IMR-90 (cell line): ENCODE measurements at regions not wholly inside any gene's neighbourhood (a gene's known extent, or its start where the extent isn't known, plus 50 kb on each side); places are given as distances from the start of the nearest gene placed in this dataset.

Experiments
- ATAC-seq: fragments of 200-7000 bp; cut with Tn5 transposase; 2 replicates; pipeline ENCODE4 v1.9.1; 2020; ENCODE audit warnings: low read depth, mild to moderate bottlenecking, moderate library complexity
- BruUV-seq: library from RNA; stranded (reverse); fragments of 400-500 nt; replicated peaks from 2 replicates; lab custom pipeline; 2021; lab: Mats Ljungman, UMichigan
- CTCF ChIA-PET: fragments of 300-600 bp; formaldehyde crosslinking; extraction: SDS; loops from one replicate; lab custom pipeline; 2021; ENCODE audit warnings: antibody characterized with exemption; lab: Yijun Ruan, JAX
- POLR2A ChIA-PET: fragments of 300-600 bp; sonication (Branson Sonifier 250); formaldehyde crosslinking; loops from one replicate; lab custom pipeline; 2022; ENCODE audit warnings: antibody characterized with exemption; ENCODE audit not compliant: unreplicated experiment; lab: Charles Lee
- DNase-seq: peaks from one replicate; pipeline ENCODE4 v3.0.0; 2013
- H2AFZ ChIP-seq: replicated peaks from 2 replicates; pipeline ENCODE3; 2013; ENCODE audit warnings: low read length, mild to moderate bottlenecking; ENCODE audit not compliant: poor library complexity
- H2AK5ac ChIP-seq: 2 replicates; pipeline ENCODE4 v1.6.1; 2013; ENCODE audit warnings: low read depth, low read length, inconsistent platforms
- H2AK9ac ChIP-seq: replicated peaks from 2 replicates; pipeline ENCODE3; 2013; ENCODE audit warnings: mild to moderate bottlenecking, low read depth, low read length, moderate library complexity; ENCODE audit not compliant: poor library complexity
- H2BK120ac ChIP-seq: 2 replicates; pipeline ENCODE4 v1.6.1; 2013; ENCODE audit warnings: low read depth, low read length, inconsistent platforms
- H2BK15ac ChIP-seq: 3 replicates; pipeline ENCODE4 v1.6.1; 2013; ENCODE audit warnings: low read depth, low read length, inconsistent platforms
- H2BK20ac ChIP-seq: 2 replicates; pipeline ENCODE4 v1.6.1; 2013; ENCODE audit warnings: low read depth, mild to moderate bottlenecking, inconsistent platforms, low read length, moderate library complexity
- H2BK5ac ChIP-seq: 2 replicates; pipeline ENCODE4 v1.6.1; 2013; ENCODE audit warnings: mild to moderate bottlenecking, low read depth, low read length, inconsistent platforms; ENCODE audit not compliant: poor library complexity, severe bottlenecking
- H3K14ac ChIP-seq: replicated peaks from 2 replicates; pipeline ENCODE4 v1.6.1; 2013; ENCODE audit warnings: low read depth, low read length, inconsistent platforms
- H3K18ac ChIP-seq: 2 replicates; pipeline ENCODE4 v1.6.1; 2013; ENCODE audit warnings: low read depth, low read length, control low read depth
- H3K23ac ChIP-seq: 2 replicates; pipeline ENCODE4 v1.6.1; 2013; ENCODE audit warnings: low read depth, low read length, inconsistent platforms
- H3K27ac ChIP-seq: 2 replicates; pipeline ENCODE4 v1.5.1; 2013; ENCODE audit warnings: mild to moderate bottlenecking, control low read depth, low read length; ENCODE audit not compliant: insufficient read depth
- H3K27me3 ChIP-seq: 2 replicates; pipeline ENCODE4 v1.6.1; 2013; ENCODE audit warnings: low read length; ENCODE audit not compliant: control insufficient read depth, insufficient read depth
- H3K36me3 ChIP-seq: 2 replicates; pipeline ENCODE4 v1.6.1; 2013; ENCODE audit warnings: low read length, mixed read lengths; ENCODE audit not compliant: control insufficient read depth, insufficient read depth
- H3K4ac ChIP-seq: 2 replicates; pipeline ENCODE4 v1.6.1; 2013; ENCODE audit warnings: low read depth, low read length, inconsistent platforms
- H3K4me1 ChIP-seq: 2 replicates; pipeline ENCODE4 v1.6.1; 2013; ENCODE audit warnings: low read length, mixed read lengths; ENCODE audit not compliant: control insufficient read depth, insufficient read depth
- H3K4me2 ChIP-seq: 2 replicates; pipeline ENCODE4 v1.6.1; 2013; ENCODE audit warnings: low read depth, mild to moderate bottlenecking, control low read depth, low read length, moderate library complexity
- H3K4me3 ChIP-seq: 2 replicates; pipeline ENCODE4 v1.5.1; 2013; ENCODE audit warnings: low read depth, mild to moderate bottlenecking, control low read depth, low read length, moderate library complexity; ENCODE audit not compliant: insufficient read depth
- H3K56ac ChIP-seq: 2 replicates; pipeline ENCODE4 v1.6.1; 2013; ENCODE audit warnings: low read length, inconsistent platforms; ENCODE audit not compliant: insufficient read depth; ENCODE audit errors: extremely low read depth
- H3K79me1 ChIP-seq, 2 experiments: 2 replicates each; pipeline ENCODE4 v1.6.1; 2013; ENCODE audit warnings: low read length in 2 of 2, inconsistent platforms in 1 of 2, low read depth in 1 of 2
- H3K9ac ChIP-seq: 2 replicates; pipeline ENCODE4 v1.6.1; 2013; ENCODE audit warnings: low read depth, low read length, control low read depth
- H3K9me1 ChIP-seq: 2 replicates; pipeline ENCODE4 v1.6.1; 2013; ENCODE audit warnings: low read length, inconsistent platforms; ENCODE audit not compliant: insufficient read depth
- H3K9me3 ChIP-seq: 2 replicates; pipeline ENCODE4 v1.6.1; 2013; ENCODE audit warnings: low read length; ENCODE audit not compliant: control insufficient read depth, insufficient read depth
- H4K20me1 ChIP-seq: 2 replicates; pipeline ENCODE4 v1.6.1; 2013; ENCODE audit warnings: low read length, inconsistent platforms; ENCODE audit not compliant: insufficient read depth
- H4K5ac ChIP-seq: 2 replicates; pipeline ENCODE4 v1.6.1; 2013; ENCODE audit warnings: mild to moderate bottlenecking, low read depth, low read length, control low read depth
- H4K8ac ChIP-seq, 2 experiments: 2 replicates each; pipeline ENCODE4 v1.6.1; 2013; ENCODE audit warnings: low read depth in 2 of 2, low read length in 2 of 2, control low read depth in 1 of 2, inconsistent platforms in 1 of 2
- H4K91ac ChIP-seq: 2 replicates; pipeline ENCODE4 v1.6.1; 2013; ENCODE audit warnings: low read depth, low read length, inconsistent platforms; ENCODE audit not compliant: insufficient read depth
- CEBPB ChIP-seq: IDR thresholded peaks from 2 replicates; pipeline ENCODE4 v1.6.1; 2012; ENCODE audit warnings: low read depth, low read length, improper control_type of control experiment
- CHD1 ChIP-seq: IDR thresholded peaks from 2 replicates; pipeline ENCODE4 v1.6.1; 2012; ENCODE audit warnings: low read depth, low read length, improper control_type of control experiment
- CTCF ChIP-seq: conservative IDR thresholded peaks from 2 replicates; pipeline ENCODE4 v1.5.1; 2012; ENCODE audit warnings: mild to moderate bottlenecking, low read depth, low read length, improper control_type of control experiment
- NFE2L2 ChIP-seq: fragments of 150-350 bp; IDR thresholded peaks from 2 replicates; pipeline ENCODE4 v1.6.1; 2016; ENCODE audit warnings: low read depth, mild to moderate bottlenecking, low read length
- SMC3 ChIP-seq: fragments of 150-350 bp; IDR thresholded peaks from 2 replicates; pipeline ENCODE4 v1.6.1; 2016; ENCODE audit warnings: low read depth, mild to moderate bottlenecking, antibody characterized with exemption, low read length, moderate library complexity
- WGBS, 2 experiments: methylation state at CpG; one replicate each; pipeline versions ENCODE4 v1.1.5 to v1.1.7; 2013; ENCODE audit warnings: missing lambda C conversion rate in 2 of 2; ENCODE audit not compliant: insufficient read length in 1 of 2; ENCODE audit errors: extremely low coverage in 2 of 2; 5-methylcytosine and 5-hydroxymethylcytosine counted together
- dilution Hi-C: fragments of 300-500 bp; cut with HindIII; formaldehyde crosslinking; loops from one replicate; pipeline ENCODE4 v1.14.3; 2018; ENCODE audit warnings: low sequenced_read_pairs; ENCODE audit not compliant: unreplicated experiment
- in situ Hi-C: fragments of 300-500 bp; cut with MboI; formaldehyde crosslinking; loops from 3 replicates; pipeline ENCODE4 v1.14.3; 2019; ENCODE audit warnings: low sequenced_read_pairs, inconsistent platforms, mixed read lengths
- intact Hi-C: fragments of 100-400 bp; cut with micrococcal nuclease; formaldehyde crosslinking; loops from 2 replicates; pipeline ENCODE4 v1.10.0; 2022

GRCh38 chr6:88442737-88443136 lies 276.6 kb upstream of the CNR1 start:
- H2AK9ac ChIP-seq: no peak overlapping the region
- no peak overlapping the region for H4K8ac ChIP-seq
- no peak for TF ChIP-seq CHD1
- no peak for TF ChIP-seq CTCF
- no peak for TF ChIP-seq SMC3
- TF ChIP-seq NFE2L2: no peak
- no peak for TF ChIP-seq CEBPB
- CTCF ChIA-PET: no interaction called here
- no peak overlapping the region for H2BK15ac ChIP-seq
- no peaks in the 10 kb centered on the region for H3K79me1 ChIP-seq
- no peak overlapping the region for H3K14ac ChIP-seq
- in situ Hi-C loops (no loop called here), dilution Hi-C loops (no loop called here), intact Hi-C loops (no loop called here)
- no peak for ATAC-seq
- H3K23ac ChIP-seq: no peak overlapping the region
- no peaks in the 10 kb centered on the region for H3K9me3 ChIP-seq
- H3K56ac ChIP-seq: no peak overlapping the region
- H3K9me1 ChIP-seq: no peaks in the 10 kb centered on the region
- H3K4me1 ChIP-seq: no peaks in the 10 kb centered on the region
- H2BK120ac ChIP-seq: no peak overlapping the region
- H2BK20ac ChIP-seq: no peak overlapping the region
- H3K27me3 ChIP-seq: no peaks in the 10 kb centered on the region
- no peak overlapping the region for H3K18ac ChIP-seq
- no TSS peak for BruUV-seq
- H3K4me3 ChIP-seq: no peak overlapping the region
- H2AFZ ChIP-seq: no peak overlapping the region
- 26% methylated on average over 3 of the region's 4 CpGs; no CpG with 5 or more reads in 1 of the 2 experiments for WGBS, 2 experiments
- no peak overlapping the region for H3K4me2 ChIP-seq
- DNase-seq: no peak
- no peak overlapping the region for H3K9ac ChIP-seq
- no peak overlapping the region for H3K4ac ChIP-seq
- POLR2A ChIA-PET: no interaction called here
- H4K20me1 ChIP-seq: no peaks in the 10 kb centered on the region
- H2BK5ac ChIP-seq: no peak overlapping the region
- no peak overlapping the region for H3K27ac ChIP-seq
- H2AK5ac ChIP-seq: no peak overlapping the region
- H4K5ac ChIP-seq: no peak overlapping the region
- no peaks in the 10 kb centered on the region for H3K36me3 ChIP-seq
- no peak overlapping the region for H4K91ac ChIP-seq
